DND-41 (cell line): ENCODE measurements at regions not wholly inside any gene's neighbourhood (a gene's known extent, or its start where the extent isn't known, plus 50 kb on each side); places are given as distances from the start of the nearest gene placed in this dataset.

Source experiments
- ATAC-seq: fragments of 200-7000 bp; cut with Tn5 transposase; 3 replicates; pipeline ENCODE4 v1.9.1; 2021; ENCODE audit warnings: low read depth; ENCODE audit not compliant: insufficient read depth
- DNase-seq: peaks from one replicate; pipeline ENCODE4 v3.0.0-alpha.2; 2020
- H2AFZ ChIP-seq: 2 replicates; pipeline ENCODE4 v1.6.0; 2012; ENCODE audit warnings: low read depth, low read length
- H3K27ac ChIP-seq: 2 replicates; pipeline ENCODE4 v1.5.1; 2012; ENCODE audit warnings: low read length, inconsistent platforms
- H3K27me3 ChIP-seq: fragments of 200-600 bp; sonication (generic); 2 replicates; pipeline ENCODE4 v1.6.0; 2012; ENCODE audit warnings: low read length, mild to moderate bottlenecking, inconsistent platforms; ENCODE audit not compliant: insufficient read depth, poor library complexity
- H3K36me3 ChIP-seq: 2 replicates; pipeline ENCODE4 v1.5.1; 2012; ENCODE audit warnings: low read length, inconsistent platforms; ENCODE audit not compliant: insufficient read depth
- H3K4me1 ChIP-seq: 2 replicates; pipeline ENCODE4 v1.5.1; 2012; ENCODE audit warnings: mild to moderate bottlenecking, low read length; ENCODE audit not compliant: insufficient read depth
- H3K4me2 ChIP-seq: 2 replicates; pipeline ENCODE4 v1.6.0; 2012; ENCODE audit warnings: mild to moderate bottlenecking, moderate library complexity, low read length, inconsistent platforms; ENCODE audit not compliant: insufficient read depth
- H3K4me3 ChIP-seq, 2 experiments: fragments of 200-600 bp in 1 of 2; shearing (Covaris generic) in 1 of 2; 2 replicates each; pipeline ENCODE4 v1.5.1; 2012 to 2016; ENCODE audit warnings: inconsistent platforms in 2 of 2, low read length in 2 of 2, mild to moderate bottlenecking in 2 of 2, low read depth in 1 of 2, moderate library complexity in 1 of 2
- H3K79me2 ChIP-seq: 2 replicates; pipeline ENCODE4 v1.6.0; 2012; ENCODE audit warnings: low read length, inconsistent platforms; ENCODE audit not compliant: insufficient read depth
- H3K9ac ChIP-seq: 2 replicates; pipeline ENCODE4 v1.6.0; 2012; ENCODE audit warnings: low read depth, mild to moderate bottlenecking, inconsistent platforms, low read length, moderate library complexity
- H3K9me3 ChIP-seq: 2 replicates; pipeline ENCODE4 v1.5.1; 2012; ENCODE audit warnings: low read length, moderate library complexity, mild to moderate bottlenecking, inconsistent platforms; ENCODE audit not compliant: insufficient read depth, severe bottlenecking
- H4K20me1 ChIP-seq: 2 replicates; pipeline ENCODE4 v1.6.0; 2012; ENCODE audit warnings: low read length; ENCODE audit not compliant: insufficient read depth
- EZH2 ChIP-seq: IDR thresholded peaks from 3 replicates; pipeline ENCODE4 v1.6.1; 2012; ENCODE audit warnings: borderline replicate concordance, low read depth, mild to moderate bottlenecking, moderate library complexity, low read length, inconsistent platforms; ENCODE audit not compliant: severe bottlenecking
- TF ChIP-seq, protein P1 (sequence below): IDR thresholded peaks from 2 replicates; pipeline ENCODE4 v1.5.1; 2012; ENCODE audit warnings: borderline replicate concordance, low read length, moderate library complexity, mild to moderate bottlenecking; ENCODE audit not compliant: poor library complexity, severe bottlenecking; ENCODE audit errors: extremely low read depth

DNA sequence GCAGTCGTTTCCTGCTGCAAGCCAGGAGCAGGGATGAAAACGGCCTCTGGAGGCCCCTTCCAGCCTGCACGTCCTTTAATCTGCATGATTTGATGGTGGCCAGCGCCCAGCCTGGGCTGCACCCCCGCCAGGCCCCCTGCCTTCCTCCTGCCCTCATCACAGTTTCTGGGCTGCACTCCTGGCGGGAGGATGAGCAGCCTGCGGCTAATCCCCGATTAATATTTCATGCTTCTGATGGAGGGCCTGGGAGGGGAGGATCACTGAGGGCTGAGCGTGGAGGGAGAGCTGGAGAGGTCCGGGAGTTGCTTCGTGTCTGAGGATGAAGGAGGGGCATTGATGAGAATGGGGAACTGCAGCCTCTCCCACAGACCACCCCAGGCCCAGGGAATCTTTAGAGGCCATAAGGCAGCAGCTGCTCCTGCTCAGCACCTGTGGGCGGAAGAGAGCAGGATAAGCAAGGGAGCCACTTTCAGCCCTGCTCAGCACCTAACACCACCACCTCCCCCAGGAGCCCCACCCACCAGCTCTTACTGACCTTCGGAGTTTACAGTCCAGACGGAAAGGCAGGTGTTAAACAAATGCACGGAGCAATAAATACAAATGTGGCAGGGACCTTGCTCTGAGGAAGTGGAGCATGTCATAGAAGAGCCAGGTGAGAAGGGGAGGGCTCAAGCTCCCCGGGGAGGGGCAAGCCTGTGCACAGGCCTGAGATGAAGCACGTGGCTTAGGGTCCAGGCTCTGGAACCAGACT, 135.0 kb upstream of the NECTIN1 start:
- DNase-seq (no peak), ATAC-seq (no peak)
- no peak overlapping the region for H3K4me3 ChIP-seq
- H3K27ac ChIP-seq, result no peak overlapping the region
- TF ChIP-seq, protein P1, sequence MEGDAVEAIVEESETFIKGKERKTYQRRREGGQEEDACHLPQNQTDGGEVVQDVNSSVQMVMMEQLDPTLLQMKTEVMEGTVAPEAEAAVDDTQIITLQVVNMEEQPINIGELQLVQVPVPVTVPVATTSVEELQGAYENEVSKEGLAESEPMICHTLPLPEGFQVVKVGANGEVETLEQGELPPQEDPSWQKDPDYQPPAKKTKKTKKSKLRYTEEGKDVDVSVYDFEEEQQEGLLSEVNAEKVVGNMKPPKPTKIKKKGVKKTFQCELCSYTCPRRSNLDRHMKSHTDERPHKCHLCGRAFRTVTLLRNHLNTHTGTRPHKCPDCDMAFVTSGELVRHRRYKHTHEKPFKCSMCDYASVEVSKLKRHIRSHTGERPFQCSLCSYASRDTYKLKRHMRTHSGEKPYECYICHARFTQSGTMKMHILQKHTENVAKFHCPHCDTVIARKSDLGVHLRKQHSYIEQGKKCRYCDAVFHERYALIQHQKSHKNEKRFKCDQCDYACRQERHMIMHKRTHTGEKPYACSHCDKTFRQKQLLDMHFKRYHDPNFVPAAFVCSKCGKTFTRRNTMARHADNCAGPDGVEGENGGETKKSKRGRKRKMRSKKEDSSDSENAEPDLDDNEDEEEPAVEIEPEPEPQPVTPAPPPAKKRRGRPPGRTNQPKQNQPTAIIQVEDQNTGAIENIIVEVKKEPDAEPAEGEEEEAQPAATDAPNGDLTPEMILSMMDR, result no peak
- no peak for TF ChIP-seq EZH2
- no peaks in the 10 kb centered on the region for H4K20me1 ChIP-seq
- peaks cover 22% of the 10 kb centered on the region for H3K27me3 ChIP-seq
- H3K36me3 ChIP-seq, result no peaks in the 10 kb centered on the region
- H2AFZ ChIP-seq, result no peak overlapping the region
- no peaks in the 10 kb centered on the region for H3K79me2 ChIP-seq
- H3K9me3 ChIP-seq, result no peaks in the 10 kb centered on the region
- H3K4me1 ChIP-seq, result no peaks in the 10 kb centered on the region
- no peak overlapping the region for H3K9ac ChIP-seq
- H3K4me2 ChIP-seq, result no peak overlapping the region

DNA sequence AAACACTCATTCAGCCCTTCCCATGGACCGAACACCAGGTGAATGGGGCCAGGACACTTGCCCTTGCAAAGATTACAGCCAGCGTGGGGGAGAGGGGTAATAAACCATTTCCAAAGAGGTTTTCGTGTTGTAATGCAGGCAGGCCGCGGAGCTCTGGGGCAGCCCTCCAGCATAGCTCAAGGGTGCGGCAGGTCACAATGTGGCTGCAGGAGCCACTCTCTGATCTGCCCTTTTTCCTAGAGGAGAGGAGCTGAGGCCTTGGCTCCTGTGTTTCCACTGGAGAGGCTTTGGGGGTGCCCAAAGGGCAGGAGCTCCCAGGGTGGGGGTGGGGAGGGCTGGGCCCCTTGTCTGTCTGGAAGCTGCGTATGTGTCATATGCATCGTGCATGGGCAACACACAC, 134.2 kb upstream of the NECTIN1 start:
- Histone ChIP-seq H4K20me1 (no peaks in the 10 kb centered on the region), H3K9me3 (no peaks in the 10 kb centered on the region), H3K4me3 (no peak overlapping the region), H3K27ac (no peak overlapping the region), H3K4me1 (no peaks in the 10 kb centered on the region), H3K36me3 (no peaks in the 10 kb centered on the region), H3K4me2 (no peak overlapping the region), H3K9ac (no peak overlapping the region), H3K27me3 (peaks cover 21% of the 10 kb centered on the region), H2AFZ (no peak overlapping the region), H3K79me2 (no peaks in the 10 kb centered on the region)
- no peak for DNase-seq
- no peak for ATAC-seq
- no peak for TF ChIP-seq EZH2
- TF ChIP-seq, protein P1, result no peak

DNA sequence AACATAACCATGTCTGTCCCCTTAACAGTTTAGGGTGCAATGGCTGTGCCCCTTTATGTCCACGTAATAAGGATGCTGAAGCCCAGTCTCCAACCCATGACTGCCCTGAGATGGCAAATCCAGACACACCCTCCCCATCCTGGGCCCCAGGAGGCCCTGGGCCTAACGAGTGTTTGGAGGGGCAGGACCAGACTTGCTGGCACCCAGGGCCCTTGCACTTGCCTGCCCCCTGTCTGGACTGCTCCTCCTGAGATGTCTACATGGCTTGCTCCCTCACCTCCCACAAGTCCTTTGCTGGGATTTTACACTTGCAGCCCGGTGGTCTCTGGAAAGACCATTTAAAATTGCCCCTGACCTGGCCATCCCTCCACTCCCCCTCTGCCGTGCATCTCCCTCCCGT, 132.2 kb upstream of the NECTIN1 start:
- Histone ChIP-seq H3K4me1 (no peaks in the 10 kb centered on the region), H3K36me3 (no peaks in the 10 kb centered on the region), H3K9me3 (no peaks in the 10 kb centered on the region), H3K9ac (no peak overlapping the region), H2AFZ (no peak overlapping the region), H3K27me3 (peaks cover 21% of the 10 kb centered on the region), H3K4me2 (no peak overlapping the region), H4K20me1 (no peaks in the 10 kb centered on the region), H3K4me3 (no peak overlapping the region), H3K27ac (no peak overlapping the region), H3K79me2 (no peaks in the 10 kb centered on the region)
- ATAC-seq (no peak), DNase-seq (no peak)
- no peak for TF ChIP-seq EZH2
- TF ChIP-seq, protein P1, result no peak

DNA sequence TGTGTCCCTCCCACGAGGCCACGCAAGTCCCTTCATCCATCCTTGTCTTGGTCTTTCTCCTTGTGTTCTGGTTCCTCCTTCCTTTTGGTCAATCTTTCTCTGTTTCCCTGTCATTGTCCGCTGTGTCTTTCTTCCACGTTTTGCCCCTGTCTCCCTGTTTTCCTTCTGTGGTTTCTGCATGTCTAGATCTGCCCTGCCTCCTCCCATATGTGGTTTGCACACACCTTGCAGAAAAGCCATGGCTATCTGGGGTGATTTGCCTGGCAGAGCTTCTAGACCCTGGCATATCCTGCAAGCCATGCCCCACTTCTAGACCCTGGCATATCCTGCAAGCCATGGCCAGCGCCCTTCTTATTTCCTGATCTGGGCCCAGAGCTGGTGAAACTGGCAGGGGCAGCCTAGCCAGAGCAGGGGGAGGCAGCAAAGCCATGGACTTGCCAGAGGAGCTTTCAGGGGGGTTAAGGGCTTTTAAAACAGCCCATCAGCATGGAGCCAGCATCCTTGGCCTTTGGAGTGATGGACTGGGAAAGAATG, 131.6 kb upstream of the NECTIN1 start:
- no peak overlapping the region for H3K9ac ChIP-seq
- H3K27ac ChIP-seq, result no peak overlapping the region
- TF ChIP-seq, protein P1, result no peak
- TF ChIP-seq EZH2, result no peak
- H3K9me3 ChIP-seq, result no peaks in the 10 kb centered on the region
- ATAC-seq (no peak), DNase-seq (no peak)
- no peaks in the 10 kb centered on the region for H4K20me1 ChIP-seq
- no peak overlapping the region for H3K4me2 ChIP-seq
- no peaks in the 10 kb centered on the region for H3K79me2 ChIP-seq
- H3K36me3 ChIP-seq, result no peaks in the 10 kb centered on the region
- H2AFZ ChIP-seq, result no peak overlapping the region
- H3K4me1 ChIP-seq, result no peaks in the 10 kb centered on the region
- no peak overlapping the region for H3K4me3 ChIP-seq
- H3K27me3 ChIP-seq, result peaks cover 21% of the 10 kb centered on the region
